IPS-20b (cell line): ENCODE measurements at regions not wholly inside any gene's neighbourhood (a gene's known extent, or its start where the extent isn't known, plus 50 kb on each side); places are given as distances from the start of the nearest gene placed in this dataset.

Source experiments
- H3K27ac ChIP-seq: one replicate; pipeline ENCODE4 v1.5.1; 2013; ENCODE audit warnings: low read length
- H3K27me3 ChIP-seq: 2 replicates; pipeline ENCODE4 v1.6.1; 2013; ENCODE audit warnings: mild to moderate bottlenecking, low read length, inconsistent platforms; ENCODE audit not compliant: insufficient read depth
- H3K36me3 ChIP-seq: 2 replicates; pipeline ENCODE4 v1.6.1; 2013; ENCODE audit warnings: low read depth, mild to moderate bottlenecking, inconsistent platforms, low read length, moderate library complexity; ENCODE audit not compliant: insufficient read depth
- H3K4me1 ChIP-seq: 2 replicates; pipeline ENCODE4 v1.6.1; 2013; ENCODE audit warnings: mild to moderate bottlenecking, control low read depth, inconsistent platforms, low read length, moderate library complexity; ENCODE audit not compliant: insufficient read depth
- H3K4me3 ChIP-seq: 2 replicates; pipeline ENCODE4 v1.5.1; 2013; ENCODE audit warnings: mild to moderate bottlenecking, low read length, inconsistent platforms
- H3K9ac ChIP-seq: 2 replicates; pipeline ENCODE4 v1.6.1; 2013; ENCODE audit warnings: low read depth, mild to moderate bottlenecking, inconsistent platforms, low read length, moderate library complexity
- H3K9me3 ChIP-seq: 2 replicates; pipeline ENCODE4 v1.6.1; 2013; ENCODE audit warnings: mild to moderate bottlenecking, low read depth, low read length, inconsistent platforms; ENCODE audit not compliant: insufficient read depth

DNA sequence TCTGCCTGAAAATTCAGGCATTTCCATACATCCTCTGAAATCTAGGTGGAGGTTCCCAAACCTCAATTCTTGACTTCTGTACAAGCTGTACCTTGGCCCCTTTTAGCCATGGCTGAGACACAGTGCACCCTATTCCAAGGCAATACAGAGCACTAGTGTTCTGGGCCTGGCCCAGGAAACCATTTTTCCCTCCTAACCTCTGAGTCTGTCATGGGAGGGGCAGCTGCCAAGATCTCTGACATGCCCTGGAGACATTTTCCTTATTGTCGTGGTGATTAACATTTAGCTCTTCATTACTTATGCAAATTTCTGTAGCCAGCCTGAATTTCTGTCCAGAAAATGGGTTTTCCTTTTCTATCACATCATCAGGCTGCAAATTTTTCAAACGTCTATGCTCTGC, 248.0 kb upstream of the RGS18 start:
- H3K9ac ChIP-seq, result no peak overlapping the region
- no peak overlapping the region for H3K4me3 ChIP-seq
- peaks cover 3% of the 10 kb centered on the region; the same call in 1 of the 2 replicates for H3K4me1 ChIP-seq
- no peaks in the 10 kb centered on the region for H3K27me3 ChIP-seq
- H3K36me3 ChIP-seq, result no peaks in the 10 kb centered on the region
- H3K9me3 ChIP-seq, result peaks cover 3% of the 10 kb centered on the region; the same call in 1 of the 2 replicates
- no peak overlapping the region for H3K27ac ChIP-seq

DNA sequence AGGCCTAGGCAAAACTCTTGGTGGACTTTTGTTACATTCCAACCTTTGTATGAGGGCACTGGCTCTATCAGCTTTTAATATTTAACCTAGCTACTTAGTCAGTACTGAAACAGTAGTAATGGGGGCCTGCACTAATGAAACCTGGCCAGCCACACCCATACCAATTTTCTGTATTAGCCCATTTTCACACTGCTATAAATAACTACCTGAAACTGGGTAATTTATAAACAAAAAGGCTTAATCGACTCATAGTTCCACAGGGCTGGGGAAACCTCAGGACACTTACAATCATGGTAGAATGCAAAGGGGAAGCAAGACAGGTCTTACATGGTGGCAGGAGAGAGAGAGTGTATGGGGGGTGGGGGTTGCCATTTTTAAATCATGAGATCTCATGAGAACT, 245.7 kb upstream of the RGS18 start:
- Histone ChIP-seq H3K27ac (no peak overlapping the region), H3K4me1 (peaks cover 3% of the 10 kb centered on the region; the same call in 1 of the 2 replicates), H3K9me3 (peaks cover 3% of the 10 kb centered on the region; the same call in 1 of the 2 replicates), H3K4me3 (no peak overlapping the region), H3K36me3 (no peaks in the 10 kb centered on the region), H3K27me3 (no peaks in the 10 kb centered on the region), H3K9ac (no peak overlapping the region)

DNA sequence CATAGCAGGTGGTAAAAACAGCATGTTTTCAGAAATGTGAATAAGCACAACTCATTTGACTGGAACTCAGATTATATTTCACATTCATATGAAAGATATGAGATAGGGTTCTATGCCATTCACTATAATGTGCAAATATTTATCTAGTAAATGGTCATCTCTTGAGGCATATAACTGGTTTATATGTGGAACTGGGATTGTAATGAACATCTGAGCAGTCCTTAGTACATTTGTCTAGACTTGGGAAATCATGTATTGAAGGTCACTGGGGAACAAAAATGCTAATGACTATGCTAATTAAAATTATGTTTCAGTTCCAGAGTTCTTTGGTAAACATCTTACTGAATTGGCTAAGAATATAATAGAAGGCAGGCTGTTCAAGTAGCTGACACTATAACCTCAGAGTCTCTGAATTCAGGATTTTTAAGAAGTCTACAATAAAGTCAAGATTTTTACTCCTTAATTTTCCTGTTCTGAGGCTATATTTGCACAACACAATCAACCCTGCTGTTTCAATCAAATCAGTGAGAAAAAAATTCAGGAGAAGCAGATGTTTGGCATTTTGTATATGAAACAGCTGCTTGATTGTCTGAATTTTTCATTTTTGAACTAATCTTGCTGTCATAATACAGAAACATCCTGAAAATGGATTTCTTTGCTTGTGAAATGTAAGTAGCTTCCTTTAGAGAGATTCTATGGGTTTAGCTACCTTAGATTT, 244.8 kb upstream of the RGS18 start:
- Histone ChIP-seq H3K27ac (no peak overlapping the region), H3K9me3 (no peaks in the 10 kb centered on the region), H3K4me1 (no peaks in the 10 kb centered on the region), H3K27me3 (no peaks in the 10 kb centered on the region), H3K36me3 (no peaks in the 10 kb centered on the region), H3K9ac (no peak overlapping the region), H3K4me3 (no peak overlapping the region)

DNA sequence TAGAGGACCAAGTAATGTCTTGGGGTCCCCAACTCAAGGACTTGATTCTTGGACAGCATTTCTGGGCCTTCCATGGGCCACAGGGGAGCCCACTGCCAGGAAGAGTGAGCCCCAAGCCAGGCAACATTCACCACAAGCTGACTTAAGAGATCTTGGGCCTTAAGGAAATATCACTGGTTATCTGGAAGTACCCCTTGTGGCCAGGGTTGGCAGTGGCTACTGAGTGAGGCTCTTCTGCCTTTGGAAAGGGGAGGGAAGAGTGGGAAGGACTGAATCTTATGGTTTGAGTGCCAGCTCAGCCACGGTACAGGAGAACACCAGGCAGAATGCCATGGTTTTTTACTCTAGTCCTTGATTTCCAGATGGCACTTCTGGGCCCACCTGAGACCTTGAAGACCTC, 228.9 kb upstream of the RGS18 start:
- Histone ChIP-seq H3K9me3 (no peaks in the 10 kb centered on the region), H3K27me3 (no peaks in the 10 kb centered on the region)

DNA sequence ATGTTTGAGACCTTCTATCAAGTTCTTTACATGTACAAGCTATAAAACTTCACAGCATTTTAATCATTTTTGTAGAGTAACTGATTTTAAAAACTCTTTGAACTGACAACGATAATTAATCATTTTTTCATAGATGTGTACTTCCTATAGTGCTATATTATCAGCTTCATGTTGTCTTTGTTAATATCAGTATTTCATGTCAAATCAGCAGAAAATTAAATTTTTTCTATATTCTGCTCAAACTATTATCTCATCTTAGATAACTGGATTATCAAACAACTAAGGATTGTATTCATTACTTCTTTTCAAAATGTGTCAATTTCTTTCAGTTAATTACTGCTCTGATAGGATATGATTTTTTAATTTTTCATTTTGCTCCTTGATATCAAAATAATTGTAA, 214.6 kb upstream of the RGS18 start:
- H3K4me1 ChIP-seq, result no peaks in the 10 kb centered on the region
- H3K27ac ChIP-seq, result no peak overlapping the region
- no peaks in the 10 kb centered on the region for H3K27me3 ChIP-seq
- H3K36me3 ChIP-seq, result no peaks in the 10 kb centered on the region
- no peak overlapping the region for H3K4me3 ChIP-seq
- no peak overlapping the region for H3K9ac ChIP-seq
- H3K9me3 ChIP-seq, result no peaks in the 10 kb centered on the region

More for the DNA sequence above, 228.9 kb upstream of the RGS18 start:
- Histone ChIP-seq H3K27ac (no peak overlapping the region), H3K9ac (no peak overlapping the region), H3K36me3 (no peaks in the 10 kb centered on the region), H3K4me3 (no peak overlapping the region), H3K4me1 (no peaks in the 10 kb centered on the region)

DNA sequence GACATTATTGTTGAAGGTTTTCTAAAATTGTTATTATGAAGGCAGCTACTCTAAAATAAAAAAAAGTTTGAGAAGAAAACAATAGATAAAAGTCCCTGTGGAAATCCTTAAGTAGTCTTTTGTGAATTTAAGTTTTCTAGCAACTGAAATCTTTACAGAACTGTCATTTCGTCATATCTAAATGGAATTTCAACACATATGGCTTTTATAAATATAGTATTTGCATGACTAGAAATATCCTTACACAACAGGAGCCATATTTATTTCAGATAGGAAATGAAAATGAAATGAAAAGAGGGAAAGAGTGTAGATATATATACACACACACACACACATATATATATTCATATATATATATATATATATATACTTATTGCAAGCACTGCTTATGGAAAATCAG, 204.7 kb upstream of the RGS18 start:
- Histone ChIP-seq H3K27me3 (no peaks in the 10 kb centered on the region), H3K27ac (no peak overlapping the region), H3K9me3 (no peaks in the 10 kb centered on the region), H3K36me3 (no peaks in the 10 kb centered on the region), H3K4me3 (no peak overlapping the region), H3K9ac (no peak overlapping the region), H3K4me1 (no peaks in the 10 kb centered on the region)

DNA sequence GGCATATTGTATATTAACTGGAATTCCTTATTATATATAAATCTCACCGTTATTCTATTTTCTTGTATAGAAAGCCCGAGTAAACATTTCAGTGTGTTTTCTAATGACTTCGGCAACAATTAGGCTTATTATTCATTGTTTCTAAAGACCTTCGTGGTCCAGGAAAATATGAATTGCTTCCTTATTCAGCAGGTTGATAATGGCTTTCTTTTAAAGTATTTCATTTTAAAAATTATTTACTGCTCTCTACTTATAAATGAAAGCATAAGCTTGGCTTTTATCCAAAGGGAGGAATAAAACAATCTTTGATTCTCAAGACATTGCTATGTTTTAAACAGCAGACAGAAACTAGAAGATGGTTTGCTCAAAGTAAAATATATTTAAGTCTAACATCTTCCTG, 198.4 kb upstream of the RGS18 start:
- H3K36me3 ChIP-seq, result no peaks in the 10 kb centered on the region
- H3K27me3 ChIP-seq, result no peaks in the 10 kb centered on the region
- no peaks in the 10 kb centered on the region for H3K4me1 ChIP-seq
- no peak overlapping the region for H3K27ac ChIP-seq
- no peaks in the 10 kb centered on the region for H3K9me3 ChIP-seq
- no peak overlapping the region for H3K9ac ChIP-seq
- H3K4me3 ChIP-seq, result no peak overlapping the region

DNA sequence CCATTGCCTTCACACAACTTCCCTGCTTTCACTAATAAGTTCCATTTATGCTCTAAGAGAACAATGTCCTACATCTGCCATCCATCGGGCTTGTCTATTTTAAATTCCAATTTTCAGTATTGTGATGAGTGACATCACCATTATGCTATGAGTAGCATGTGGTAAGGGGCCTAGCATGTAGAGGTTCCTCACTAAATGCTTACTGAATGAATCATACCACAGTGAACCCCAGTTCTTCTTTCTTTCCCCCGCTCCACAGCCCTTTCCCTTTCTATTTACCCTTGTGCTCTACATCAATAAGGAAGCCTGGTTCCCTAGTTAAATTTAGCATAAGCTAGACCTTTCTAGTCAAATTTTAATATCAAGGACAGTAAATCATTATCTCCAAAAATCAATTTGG, 195.0 kb upstream of the RGS18 start:
- Histone ChIP-seq H3K9ac (no peak overlapping the region), H3K4me3 (no peak overlapping the region), H3K9me3 (no peaks in the 10 kb centered on the region), H3K27ac (no peak overlapping the region), H3K36me3 (no peaks in the 10 kb centered on the region), H3K4me1 (no peaks in the 10 kb centered on the region), H3K27me3 (no peaks in the 10 kb centered on the region)

DNA sequence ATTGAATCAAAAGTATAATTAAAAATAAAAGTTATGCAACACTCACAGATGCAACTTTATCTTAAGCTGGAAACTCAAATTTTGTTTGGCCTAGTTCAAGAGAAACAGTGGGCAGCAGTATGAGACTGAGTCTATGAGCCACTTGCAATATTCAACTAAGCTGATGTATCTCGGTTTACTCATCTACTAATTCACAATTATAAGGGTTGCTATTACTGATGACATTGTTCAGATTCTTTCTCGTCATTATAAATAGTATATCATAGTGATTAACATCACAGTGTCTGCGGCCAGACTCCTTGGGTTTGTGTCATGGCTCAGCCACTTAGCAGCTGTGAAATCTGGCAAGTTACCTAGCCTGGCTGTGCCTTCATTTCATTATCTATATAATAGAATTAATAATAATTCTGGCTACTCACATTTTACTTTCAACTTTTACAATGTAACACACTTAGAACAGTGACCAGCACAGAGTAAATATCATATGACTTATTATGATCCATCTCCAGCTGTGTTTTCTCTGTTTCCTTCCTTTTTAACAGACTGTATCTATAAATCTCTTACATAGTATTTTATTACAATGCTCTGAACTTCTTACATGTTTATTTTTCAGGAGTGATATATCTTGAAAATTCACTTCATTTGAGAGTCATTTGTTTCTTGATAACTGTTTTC, 194.3 kb upstream of the RGS18 start:
- Histone ChIP-seq H3K27me3 (no peaks in the 10 kb centered on the region), H3K9me3 (no peaks in the 10 kb centered on the region), H3K4me3 (no peak overlapping the region), H3K27ac (no peak overlapping the region), H3K36me3 (no peaks in the 10 kb centered on the region), H3K9ac (no peak overlapping the region), H3K4me1 (no peaks in the 10 kb centered on the region)

DNA sequence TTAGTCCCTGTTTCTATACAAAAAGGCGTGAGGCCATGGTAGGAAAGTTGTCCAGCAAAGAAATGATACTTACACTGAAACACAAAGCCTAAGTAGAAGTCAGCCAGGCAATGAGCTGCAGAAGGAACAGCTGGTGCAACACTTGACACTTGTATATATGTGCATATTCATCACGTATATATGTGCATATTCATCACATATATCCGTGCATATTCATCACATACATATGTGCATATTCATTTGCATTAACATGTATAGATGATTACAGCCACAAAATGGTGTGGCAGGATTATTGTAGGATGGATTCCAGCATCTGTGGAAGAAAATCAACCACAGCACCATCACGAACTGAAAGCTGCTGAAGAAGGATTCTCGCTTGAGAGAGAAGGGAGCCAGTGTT, 189.0 kb upstream of the RGS18 start:
- H3K4me3 ChIP-seq, result no peak overlapping the region
- H3K36me3 ChIP-seq, result no peaks in the 10 kb centered on the region
- no peaks in the 10 kb centered on the region for H3K4me1 ChIP-seq
- peaks cover 13% of the 10 kb centered on the region; the same call in 1 of the 2 replicates for H3K9me3 ChIP-seq
- no peak overlapping the region for H3K27ac ChIP-seq
- no peaks in the 10 kb centered on the region for H3K27me3 ChIP-seq
- no peak overlapping the region for H3K9ac ChIP-seq

DNA sequence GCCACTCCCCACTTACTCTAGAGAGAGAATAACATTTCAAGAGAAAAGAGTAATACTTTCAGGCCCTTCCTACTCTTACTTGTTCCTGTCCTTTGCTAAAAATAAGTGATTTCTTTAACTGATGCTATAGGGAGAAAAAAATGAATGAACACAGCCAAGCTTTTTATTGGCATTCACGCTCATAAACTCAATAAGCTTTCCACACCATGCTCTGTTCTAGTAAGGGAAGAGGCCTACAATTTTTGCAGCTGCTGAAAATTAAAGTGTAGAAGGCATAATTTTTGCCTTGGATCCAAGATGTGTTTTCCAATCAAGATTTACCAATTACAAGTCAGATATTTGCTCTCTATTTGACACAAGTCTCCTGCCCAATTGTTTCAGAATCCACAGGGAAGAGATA, 188.1 kb upstream of the RGS18 start:
- no peaks in the 10 kb centered on the region for H3K36me3 ChIP-seq
- H3K9ac ChIP-seq, result no peak overlapping the region
- no peaks in the 10 kb centered on the region for H3K27me3 ChIP-seq

DNA sequence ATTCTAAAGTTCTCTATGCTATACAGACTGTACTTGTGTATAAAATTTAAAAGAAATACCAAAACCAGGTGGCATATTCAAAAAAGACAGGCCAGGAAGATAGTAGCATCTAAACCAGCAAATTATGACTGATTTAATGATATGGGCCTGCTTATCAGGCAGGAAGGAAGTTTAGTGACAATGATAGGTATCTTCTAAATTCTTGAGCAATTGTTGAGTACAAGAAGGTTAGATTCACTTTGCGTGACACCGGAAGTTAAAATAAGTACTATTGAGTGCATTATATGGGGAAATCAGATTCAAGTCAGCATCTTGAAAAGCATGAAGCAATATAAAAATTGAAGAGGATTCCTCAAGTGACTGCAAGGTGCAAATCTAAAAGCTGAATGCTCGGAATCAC, 186.8 kb upstream of the RGS18 start:
- H3K27ac ChIP-seq, result no peak overlapping the region
- no peaks in the 10 kb centered on the region for H3K36me3 ChIP-seq
- H3K4me3 ChIP-seq, result no peak overlapping the region
- no peak overlapping the region for H3K9ac ChIP-seq
- peaks cover 14% of the 10 kb centered on the region; the same call in 1 of the 2 replicates for H3K9me3 ChIP-seq
- H3K27me3 ChIP-seq, result no peaks in the 10 kb centered on the region
- no peaks in the 10 kb centered on the region for H3K4me1 ChIP-seq

More for the DNA sequence above, 188.1 kb upstream of the RGS18 start:
- peaks cover 14% of the 10 kb centered on the region; the same call in 1 of the 2 replicates for H3K9me3 ChIP-seq
- H3K27ac ChIP-seq, result no peak overlapping the region
- no peaks in the 10 kb centered on the region for H3K4me1 ChIP-seq
- no peak overlapping the region for H3K4me3 ChIP-seq
